EH (cell line): ENCODE measurements at regions not wholly inside any gene's neighbourhood (a gene's known extent, or its start where the extent isn't known, plus 50 kb on each side); places are given as distances from the start of the nearest gene placed in this dataset.
"Not testable (repeated sequence)": the region's sequence is repeated elsewhere in the genome, so short reads cannot be mapped to it uniquely, and the experiment has no call there.

Source experiments
- DNase-seq: peaks from one replicate; pipeline ENCODE4 v3.0.0-alpha.2; 2015; ENCODE audit warnings: low read depth

GRCh38 chr12:5165296-5165970 is 121.8 kb downstream of the KCNA5 start:
- no peak for DNase-seq

- DNase-seq = peak; percentile 99
Observed at GRCh38 chr12:5166976-5167375, 123.3 kb downstream of the KCNA5 start.

GRCh38 chr12:5168148-5168547 is 124.5 kb downstream of the KCNA5 start:
- DNase-seq = no peak

GRCh38 chr12:5170844-5171243 is 127.2 kb downstream of the KCNA5 start:
- peak; percentile 31 for DNase-seq

GRCh38 chr12:5171701-5172100 is 128.0 kb downstream of the KCNA5 start:
- DNase-seq = peak; percentile 75

GRCh38 chr12:5172886-5173285 is 129.2 kb downstream of the KCNA5 start:
- DNase-seq = peak; percentile 42

- peak; percentile 76 for DNase-seq
Observed at GRCh38 chr12:5173511-5174011, 129.9 kb downstream of the KCNA5 start.

- DNase-seq = not testable (repeated sequence)
Observed at GRCh38 chr12:5175415-5175814, 131.7 kb downstream of the KCNA5 start.

- DNase-seq = no peak
Observed at GRCh38 chr12:5176036-5176435, 132.4 kb downstream of the KCNA5 start.

- no peak for DNase-seq
Observed at GRCh38 chr12:5177096-5177495, 133.4 kb downstream of the KCNA5 start.

- no peak for DNase-seq
Observed at GRCh38 chr12:5177731-5178130, 134.1 kb downstream of the KCNA5 start.

- no peak for DNase-seq
Observed at GRCh38 chr12:5178571-5178970, 134.9 kb downstream of the KCNA5 start.

- DNase-seq = no peak
Observed at GRCh38 chr12:5180496-5180895, 136.8 kb downstream of the KCNA5 start.

- peak; percentile 41 for DNase-seq
Observed at GRCh38 chr12:5184186-5184585, 140.5 kb downstream of the KCNA5 start.

GRCh38 chr12:5185435-5186069 is 141.9 kb downstream of the KCNA5 start:
- no peak for DNase-seq

- no peak for DNase-seq
Observed at GRCh38 chr12:5186715-5187114, 143.0 kb downstream of the KCNA5 start.

- no peak for DNase-seq
Observed at GRCh38 chr12:5187136-5187535, 143.5 kb downstream of the KCNA5 start.

GRCh38 chr12:5188472-5188871 is 144.8 kb downstream of the KCNA5 start:
- no peak for DNase-seq

- DNase-seq = no peak
Observed at GRCh38 chr12:5189173-5189572, 145.5 kb downstream of the KCNA5 start.

GRCh38 chr12:5191803-5192538 is 148.3 kb downstream of the KCNA5 start:
- DNase-seq = no peak

GRCh38 chr12:5192726-5193125 is 149.0 kb downstream of the KCNA5 start:
- no peak for DNase-seq

- DNase-seq = no peak
Observed at GRCh38 chr12:5194306-5194705, 150.6 kb downstream of the KCNA5 start.

- no peak for DNase-seq
Observed at GRCh38 chr12:5195244-5195643, 151.6 kb downstream of the KCNA5 start.
